NCI-H82 treated with DMSO at 0.1 percent for 48 hours (cell line): ENCODE measurements at regions not wholly inside any gene's neighbourhood (a gene's known extent, or its start where the extent isn't known, plus 50 kb on each side); places are given as distances from the start of the nearest gene placed in this dataset.
A peak's percentile ranks its signal among the peaks of the same experiment; 100 is the strongest.
"Not testable (repeated sequence)": the region's sequence is repeated elsewhere in the genome, so short reads cannot be mapped to it uniquely, and the experiment has no call there.

Experiments
- DNase-seq: peaks from one replicate; lab custom pipeline; 2025; ENCODE audit not compliant: unreplicated experiment; lab: John Stamatoyannopoulos, UW

DNA sequence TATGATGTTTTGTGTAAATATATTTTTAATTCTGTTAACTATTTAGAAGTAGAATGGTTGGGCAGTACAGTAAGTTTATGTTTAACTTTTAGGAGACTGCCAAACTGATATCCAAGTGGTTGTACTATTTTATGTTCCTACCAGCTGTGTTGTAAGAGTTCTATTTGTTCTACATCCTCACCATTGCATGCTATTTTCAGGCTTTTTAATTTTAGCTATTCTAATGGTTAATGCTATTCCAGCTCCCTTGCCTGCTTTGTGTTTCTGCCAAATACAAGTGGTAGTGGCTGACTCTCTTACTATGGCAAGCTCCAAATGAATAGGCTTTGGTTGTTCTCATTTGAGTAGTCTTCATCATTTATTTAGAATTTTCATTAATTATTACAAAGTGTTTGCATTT is 476.4 kb downstream of the KIF4B start:
- DNase-seq = no peak

DNA sequence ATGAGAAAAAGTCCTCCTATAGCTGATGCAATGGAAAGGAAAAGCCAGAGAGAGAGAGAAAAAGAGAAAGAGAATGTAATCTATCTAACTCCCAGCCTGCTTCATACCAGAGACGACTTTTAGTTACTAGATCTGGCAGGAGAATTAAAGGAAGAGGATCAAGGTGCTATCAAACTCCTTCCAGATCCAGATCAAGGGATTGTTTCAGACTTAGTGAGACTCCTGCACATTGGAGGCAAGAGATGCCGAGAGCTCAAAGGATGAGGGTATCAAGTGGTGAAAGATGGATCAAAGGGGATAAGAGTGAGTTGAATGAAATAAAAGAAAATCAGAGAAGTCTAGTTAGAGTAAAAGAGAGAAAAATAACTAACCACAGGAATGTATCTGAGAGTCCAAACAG is 478.6 kb downstream of the KIF4B start:
- no peak for DNase-seq

DNA sequence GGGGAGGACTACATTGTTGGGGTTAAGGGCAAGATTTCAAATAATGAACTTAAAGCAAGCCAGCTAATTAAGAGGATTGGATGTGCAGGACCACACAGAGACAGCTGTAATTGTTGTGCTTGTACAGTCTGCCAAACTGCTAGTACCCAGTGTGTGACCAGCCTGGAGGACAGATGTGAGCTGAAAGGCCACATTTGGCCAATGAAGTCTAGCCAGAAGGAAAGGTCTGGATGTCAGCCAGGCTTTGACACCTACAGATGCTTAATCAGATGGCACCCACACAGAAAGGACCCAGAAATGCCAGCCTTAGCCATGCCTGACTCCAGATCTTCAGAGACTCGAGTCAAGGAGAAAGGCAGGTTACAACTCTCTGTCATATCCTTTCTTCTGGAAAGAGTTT is 491.1 kb downstream of the KIF4B start:
- DNase-seq = peak; percentile 64

DNA sequence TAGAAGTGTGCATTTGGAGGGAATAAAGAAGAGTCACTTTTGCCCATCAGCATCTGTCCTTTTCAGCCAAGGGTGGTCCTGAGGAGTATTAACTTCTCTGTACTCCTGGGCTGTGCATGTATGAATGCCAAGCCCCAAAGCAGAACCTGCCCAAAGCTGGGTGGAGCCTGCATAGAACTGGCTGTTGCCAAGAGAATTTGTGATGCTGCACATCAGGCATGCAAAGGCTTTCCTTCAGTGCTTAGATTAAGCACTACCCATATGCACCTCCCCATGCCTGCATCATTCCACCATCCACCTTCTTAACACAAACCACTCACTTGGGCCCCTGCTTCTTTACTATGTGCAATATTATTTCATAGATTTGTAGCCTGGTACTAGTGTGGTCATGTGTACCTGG is 493.8 kb downstream of the KIF4B start:
- DNase-seq = no peak

DNA sequence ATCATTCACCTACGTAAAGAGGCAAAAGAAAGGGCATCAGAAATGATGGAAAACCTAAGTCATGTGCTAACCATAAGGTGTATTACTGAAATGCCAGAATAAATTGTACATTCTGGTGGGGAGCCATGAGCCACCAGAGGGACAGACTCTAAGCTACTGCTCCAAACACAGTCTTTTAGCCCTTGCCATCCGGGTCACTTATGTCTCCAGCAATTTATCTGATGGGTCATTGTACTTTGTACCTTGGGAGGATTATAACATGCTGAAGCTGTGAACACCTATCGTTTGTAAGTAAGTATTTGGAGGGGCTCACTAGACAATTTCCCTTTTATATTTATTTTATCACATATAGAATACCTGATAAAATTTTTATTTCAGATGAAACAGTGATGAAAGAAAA is 495.1 kb downstream of the KIF4B start:
- DNase-seq = no peak

DNA sequence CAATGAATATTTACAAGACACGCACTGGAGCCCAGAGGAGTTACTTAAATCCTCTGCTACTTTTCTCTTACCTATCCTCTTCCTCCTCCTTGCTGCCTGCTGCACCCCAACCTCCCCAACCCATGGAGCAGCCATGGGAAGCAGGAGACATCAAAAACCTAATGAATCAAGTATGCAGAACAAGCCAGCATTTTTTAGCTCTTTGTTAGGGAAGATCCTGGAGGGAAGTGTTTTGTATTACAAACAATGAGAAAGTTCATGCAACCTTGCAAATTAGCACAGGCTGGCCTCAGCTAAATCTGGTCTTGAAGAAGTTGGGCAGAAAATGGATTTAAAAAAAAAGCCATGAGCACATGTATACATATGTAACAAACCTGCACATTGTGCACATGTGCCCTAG is 498.8 kb downstream of the KIF4B start:
- DNase-seq = no peak

DNA sequence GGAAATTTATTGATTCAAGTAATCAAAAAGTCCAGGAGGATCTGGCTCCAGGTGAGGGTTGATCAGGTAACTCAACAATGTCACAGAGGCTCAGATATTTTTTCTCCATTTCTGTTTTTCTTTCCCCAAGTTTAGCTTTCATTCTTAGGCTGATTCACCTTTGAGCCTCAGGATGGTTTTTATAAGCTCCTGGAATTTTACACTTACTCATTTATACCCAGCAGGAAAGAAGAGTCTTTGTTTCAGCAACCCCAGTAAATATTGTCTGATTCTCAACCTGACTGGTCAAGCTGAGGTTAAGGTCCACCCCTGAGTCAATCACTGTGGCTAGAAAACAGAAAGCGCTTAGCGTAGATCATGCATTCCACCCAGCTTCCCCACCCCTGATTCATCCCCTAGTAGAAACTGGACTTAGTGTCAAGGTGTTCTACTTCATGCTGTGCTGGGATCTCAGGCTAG is 500.6 kb downstream of the KIF4B start:
- no peak for DNase-seq

DNA sequence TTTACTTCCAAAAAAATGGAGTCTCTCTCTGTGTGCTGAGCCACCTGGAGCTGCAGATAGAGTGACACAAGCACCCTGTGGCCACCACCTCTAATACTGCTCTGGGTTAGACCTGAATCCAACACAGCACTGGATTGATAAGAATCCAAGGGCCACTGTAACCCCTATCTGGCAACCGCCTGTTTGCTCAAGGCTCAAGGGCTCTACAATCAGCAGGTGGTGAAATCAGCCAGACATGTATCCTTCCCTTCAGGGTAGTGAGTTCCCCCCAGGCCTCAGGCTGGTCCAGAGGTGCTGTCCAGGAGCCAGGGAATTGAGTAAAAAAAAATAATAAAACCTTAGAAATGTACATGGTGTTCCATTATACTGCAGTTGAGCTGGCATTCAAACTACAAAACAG is 509.0 kb downstream of the KIF4B start:
- no peak for DNase-seq

DNA sequence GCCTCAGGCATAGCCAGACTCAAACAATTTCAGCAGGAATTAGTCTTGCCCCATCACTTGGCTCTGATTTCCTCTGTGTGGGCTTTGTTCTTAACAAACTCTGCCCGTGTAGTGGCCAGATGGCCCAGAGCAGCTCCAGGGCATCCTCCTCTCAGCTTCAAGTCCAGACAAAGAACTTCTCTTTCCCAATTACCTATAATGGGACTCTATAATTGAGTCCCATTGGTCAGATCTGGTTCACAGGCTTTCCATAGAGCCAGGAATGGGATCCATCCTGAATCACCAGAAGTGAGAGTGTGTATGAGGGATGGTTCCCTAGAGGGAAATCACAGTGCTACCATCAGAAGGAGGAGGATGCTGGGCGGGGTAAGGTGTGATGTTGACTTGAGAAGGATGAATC is 515.8 kb downstream of the KIF4B start:
- no peak for DNase-seq

DNA sequence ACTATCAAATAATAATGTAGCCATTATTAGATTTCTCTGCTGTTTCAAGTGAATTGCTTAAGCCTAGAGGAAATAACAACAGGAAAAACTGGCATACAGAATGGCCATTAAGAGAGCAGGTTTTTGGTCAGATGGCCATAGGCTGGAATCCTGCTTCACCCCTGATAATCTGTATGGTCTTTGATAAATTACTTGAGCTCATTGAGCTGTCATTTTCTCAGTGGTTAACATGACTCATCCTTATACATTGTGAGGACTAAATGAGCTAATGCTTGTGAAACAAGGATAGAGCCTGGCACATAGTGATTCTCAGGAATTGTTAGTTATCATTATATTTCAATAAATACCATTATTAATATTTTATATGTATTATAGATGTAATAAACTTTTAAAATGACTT is 516.5 kb downstream of the KIF4B start:
- peak; percentile 42 for DNase-seq

DNA sequence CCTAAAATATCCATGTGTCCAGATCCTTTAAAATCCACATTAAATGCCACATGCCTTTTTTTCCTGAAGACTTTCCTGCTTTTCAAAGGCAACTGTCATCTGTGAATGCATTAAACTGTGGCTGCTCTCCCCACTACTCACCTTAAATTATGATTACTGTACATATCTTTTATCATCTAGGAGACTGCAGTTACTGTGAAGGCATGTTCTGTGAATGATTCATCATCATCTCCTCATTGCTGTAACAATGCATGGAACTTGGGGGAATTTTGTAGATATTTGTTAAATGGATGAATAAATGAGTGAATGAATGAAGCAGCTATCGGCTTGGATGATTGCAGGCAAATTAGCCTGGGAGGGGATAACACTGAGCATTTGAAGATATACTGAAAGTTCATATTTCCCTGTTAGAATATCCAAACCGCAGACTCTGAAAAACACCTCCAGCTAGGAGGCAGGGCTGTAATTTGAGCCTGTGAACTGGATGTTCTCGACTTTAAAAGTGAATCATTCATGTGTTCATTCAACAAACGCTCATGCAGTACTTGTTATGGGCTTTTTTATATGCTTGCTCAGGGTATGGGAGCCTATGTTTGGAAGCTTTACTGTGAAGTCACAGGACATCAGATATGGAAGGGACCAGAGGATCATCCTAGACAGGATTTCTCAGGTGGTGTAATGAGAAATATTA is 519.2 kb downstream of the KIF4B start:
- no peak for DNase-seq

DNA sequence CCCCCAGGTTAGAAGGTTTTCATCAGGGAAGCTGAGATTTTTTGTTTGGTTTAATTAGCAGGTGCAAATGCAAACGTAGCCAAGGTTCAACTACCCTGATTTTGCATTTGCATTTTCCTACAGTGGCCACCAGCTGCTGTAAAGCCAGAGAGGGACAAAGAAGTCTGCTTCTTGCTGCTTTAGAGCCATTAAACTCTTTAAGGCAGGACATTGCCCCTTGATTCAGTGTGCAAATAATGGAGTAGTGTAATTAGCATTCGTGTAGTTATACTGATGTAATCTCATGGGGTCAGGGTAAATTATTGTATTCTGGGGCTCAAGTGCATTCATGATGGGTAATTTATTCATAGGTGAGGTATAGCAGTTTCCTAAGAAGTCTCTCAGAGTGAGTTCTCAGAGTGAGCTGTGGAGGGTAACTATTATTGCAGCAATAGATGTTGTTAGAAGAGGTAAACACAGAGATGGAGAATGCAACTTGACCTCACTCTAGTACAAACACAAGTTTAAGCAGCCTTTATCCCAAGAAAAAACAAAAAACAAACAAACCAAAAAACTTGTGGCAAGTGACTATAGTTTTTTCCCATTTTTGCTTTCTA is 526.5 kb downstream of the KIF4B start:
- no peak for DNase-seq

DNA sequence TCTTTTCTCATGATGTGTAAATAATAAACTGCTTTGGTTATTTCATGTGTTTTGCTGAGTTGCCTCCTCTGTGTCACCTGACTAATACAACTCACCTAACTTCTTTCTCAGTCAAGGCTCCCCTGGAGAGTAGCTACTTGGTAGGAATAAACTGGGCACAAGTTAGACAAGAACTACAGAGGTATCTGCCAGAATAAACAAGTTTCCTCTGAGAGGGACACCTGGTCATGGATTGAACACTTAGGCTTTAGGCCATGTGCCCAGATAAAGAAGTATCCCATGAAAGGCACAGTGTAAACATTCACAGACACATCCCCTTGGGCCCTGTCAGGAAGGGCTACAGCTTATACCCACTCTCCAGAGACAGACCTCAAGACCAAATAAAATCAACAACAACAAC is 532.5 kb downstream of the KIF4B start:
- DNase-seq = no peak

DNA sequence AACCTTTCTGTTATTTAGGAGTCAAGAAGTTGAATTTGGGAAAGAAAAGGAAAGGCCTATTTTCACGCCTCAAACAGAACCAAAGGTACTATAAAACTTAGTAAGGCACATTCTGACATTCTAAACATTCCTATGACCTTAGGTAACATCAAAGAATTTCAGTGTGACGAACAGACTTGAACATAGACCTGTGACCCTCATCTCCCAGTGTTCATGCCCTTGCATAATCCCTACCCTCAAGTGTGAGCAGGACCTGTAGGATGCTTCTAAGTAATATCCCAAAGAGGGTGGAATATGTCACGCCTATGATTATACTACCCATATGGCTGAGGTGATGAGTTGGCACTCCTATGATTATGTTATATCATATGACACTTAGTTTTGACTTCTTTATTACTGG is 540.9 kb downstream of the KIF4B start:
- no peak for DNase-seq

DNA sequence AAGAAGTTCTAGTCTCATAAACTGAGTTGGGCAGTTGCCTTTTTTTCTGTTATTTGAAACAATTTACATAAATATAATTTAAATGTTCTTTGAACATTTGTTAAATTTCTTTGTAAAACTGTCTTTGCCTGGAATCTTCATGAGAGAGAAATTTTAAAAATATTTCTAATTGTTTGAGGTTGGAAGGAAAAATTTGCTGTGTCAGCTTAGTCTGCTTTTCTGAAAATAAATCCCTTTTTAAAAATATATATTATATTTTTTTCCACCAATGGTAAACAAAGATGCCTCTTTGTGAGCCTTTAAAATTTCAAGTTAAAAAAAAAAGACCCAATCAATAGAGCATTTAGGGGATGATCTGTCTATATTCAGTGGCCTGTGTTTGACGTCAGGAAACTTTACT is 542.7 kb downstream of the KIF4B start:
- no peak for DNase-seq

DNA sequence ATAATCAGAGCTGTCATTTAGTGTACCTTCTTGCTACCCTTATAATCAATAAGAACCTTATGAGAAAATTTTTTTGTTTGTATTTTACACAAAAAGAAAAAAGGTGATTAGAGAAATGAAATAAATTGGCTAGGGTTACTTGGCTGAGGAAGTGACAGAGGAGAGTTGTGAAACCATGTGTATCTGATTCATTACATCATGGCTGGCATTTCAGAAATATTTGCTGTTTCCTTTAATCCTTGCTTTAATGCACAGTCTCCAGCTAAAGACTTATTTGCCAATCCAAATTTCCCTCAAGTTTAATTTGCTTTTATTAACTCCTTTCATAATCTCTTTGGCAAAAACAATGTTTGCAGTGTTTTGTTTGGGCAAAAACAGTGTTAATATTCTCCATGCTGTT is 543.1 kb downstream of the KIF4B start:
- DNase-seq = peak; percentile 20

DNA sequence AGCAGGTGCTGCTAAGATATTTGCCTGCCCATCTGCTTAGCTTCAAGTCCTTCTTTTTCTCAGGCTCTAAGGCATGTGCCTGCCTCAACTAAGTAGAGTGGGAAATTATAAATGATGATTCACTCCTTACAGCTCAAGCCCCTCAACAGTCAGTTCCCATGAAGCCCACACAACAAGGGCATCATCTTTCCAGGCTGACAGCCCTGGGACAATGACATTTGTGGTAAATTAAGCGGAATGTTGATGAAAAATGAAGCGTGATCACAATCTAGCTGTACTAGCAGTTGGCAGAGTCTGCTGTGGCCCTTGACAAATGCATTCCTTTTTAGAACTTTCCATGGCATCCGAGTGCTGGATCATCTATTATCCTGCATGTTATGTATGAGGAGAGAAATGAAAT is 548.6 kb downstream of the KIF4B start:
- no peak for DNase-seq

DNA sequence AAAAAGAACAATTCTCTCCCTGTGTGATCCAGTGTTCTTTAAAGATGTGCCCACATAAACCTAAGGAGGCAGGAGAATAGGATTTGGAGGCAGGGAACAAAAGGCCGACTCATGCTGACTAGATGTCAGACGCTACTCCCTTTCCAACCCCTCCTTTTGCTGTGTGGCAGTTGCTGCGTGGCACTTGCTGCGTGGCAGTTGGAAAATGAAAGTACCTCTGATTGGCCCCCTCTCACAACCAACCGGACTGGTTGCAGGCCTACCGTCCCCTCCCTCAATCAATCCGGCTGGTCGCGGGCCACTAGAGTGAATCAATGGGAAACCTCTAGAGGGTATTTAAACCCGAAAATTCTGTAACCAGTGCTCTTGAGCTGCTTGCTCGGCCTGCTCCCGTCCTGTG is 551.0 kb downstream of the KIF4B start:
- no peak for DNase-seq

DNA sequence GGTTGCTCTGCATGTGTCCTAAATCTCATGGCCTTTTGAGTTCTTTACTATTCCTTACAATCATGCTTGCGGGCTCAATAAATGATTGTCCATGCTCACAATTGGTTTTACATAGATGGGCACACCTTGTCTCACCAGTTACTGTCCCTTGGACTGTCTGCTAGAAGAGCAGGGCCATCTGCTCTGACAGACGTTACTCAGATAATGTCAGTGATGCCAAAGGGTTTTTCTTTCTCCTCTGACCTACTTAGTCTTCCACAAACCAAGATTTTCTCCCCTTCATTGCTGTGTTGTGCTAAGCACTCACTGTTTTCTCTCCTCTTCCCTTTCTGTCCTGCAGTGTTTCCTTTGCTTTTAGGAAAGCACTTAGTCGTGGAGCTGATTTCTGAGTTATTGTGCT is 562.3 kb downstream of the KIF4B start:
- no peak for DNase-seq

DNA sequence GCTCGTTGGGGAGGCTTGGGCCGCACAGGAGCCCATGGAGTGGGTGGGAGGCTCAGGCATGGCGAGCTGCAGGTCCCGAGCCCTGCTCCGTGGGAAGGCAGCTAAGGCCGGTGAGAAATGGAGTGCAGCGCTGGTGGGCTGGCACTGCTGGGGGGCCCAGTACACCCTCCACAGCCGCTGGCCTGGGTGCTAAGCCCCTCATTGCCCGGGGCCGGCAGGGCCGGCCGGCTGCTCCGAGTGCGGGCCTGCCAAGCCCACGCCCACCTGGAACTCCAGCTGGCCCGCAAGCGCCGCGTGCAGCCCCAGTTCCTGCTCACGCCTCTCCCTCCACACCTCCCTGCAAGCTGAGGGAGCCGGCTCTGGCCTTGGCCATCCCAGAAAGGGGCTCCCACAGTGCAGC is 573.3 kb downstream of the KIF4B start:
- not testable (repeated sequence) for DNase-seq

DNA sequence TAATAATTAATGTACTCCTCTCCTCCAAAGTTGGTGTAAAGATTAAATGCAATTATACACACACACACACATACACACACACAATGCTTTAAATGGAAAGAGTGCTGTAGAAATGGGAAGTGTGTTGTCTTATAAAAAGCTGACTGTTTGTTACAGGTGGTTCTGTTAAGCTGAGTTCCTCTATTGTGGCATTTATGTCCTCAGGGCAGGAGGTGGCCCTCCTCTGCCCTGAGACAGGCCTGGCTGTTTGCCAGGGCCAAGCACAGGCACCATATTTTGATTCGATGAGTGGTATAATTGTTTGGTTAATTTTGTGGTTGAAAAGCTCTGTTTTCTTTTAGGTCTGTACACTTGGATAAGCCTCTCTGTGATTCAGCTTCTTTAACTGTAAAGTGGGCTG is 573.9 kb downstream of the KIF4B start:
- DNase-seq = no peak

DNA sequence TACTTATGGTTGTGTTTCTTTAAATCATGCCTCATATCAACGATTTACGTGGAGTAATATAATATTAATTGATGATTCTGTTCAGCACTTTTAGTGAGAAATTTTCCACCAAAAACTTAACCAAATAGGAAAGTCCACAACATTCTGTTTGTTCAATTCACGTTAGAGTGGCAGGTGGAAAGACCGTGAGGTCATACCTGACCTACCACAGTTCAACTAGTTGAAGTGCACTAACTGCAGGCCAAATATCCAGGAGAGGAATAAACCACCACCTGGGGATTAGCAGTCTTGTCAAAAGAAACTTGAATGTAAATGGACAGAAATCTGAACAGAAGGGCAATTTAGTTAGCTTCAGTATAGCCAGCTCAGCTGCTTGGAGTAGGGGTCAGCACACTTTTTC is 577.7 kb downstream of the KIF4B start:
- no peak for DNase-seq

DNA sequence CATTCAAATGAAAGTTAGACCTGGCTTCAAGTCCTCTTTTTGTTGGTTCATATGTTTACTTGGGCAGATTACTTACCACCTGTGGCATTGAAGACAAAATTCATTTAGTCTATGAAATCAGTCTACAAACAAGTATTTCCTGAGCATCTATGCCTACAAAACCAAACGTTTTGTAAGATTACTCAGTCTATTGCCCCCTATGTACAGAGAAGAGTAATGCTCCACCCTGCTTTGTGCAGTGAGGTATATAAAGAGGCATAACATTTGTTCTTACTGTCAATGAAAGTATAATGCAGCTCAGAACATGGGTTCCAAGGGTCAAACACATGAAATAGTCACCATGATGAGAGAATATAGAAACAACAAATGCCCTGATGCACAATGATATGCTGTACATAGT is 580.7 kb downstream of the KIF4B start:
- no peak for DNase-seq
